Hepatocyte (in vitro differentiated cells): ENCODE measurements at regions not wholly inside any gene's neighbourhood (a gene's known extent, or its start where the extent isn't known, plus 50 kb on each side); places are given as distances from the start of the nearest gene placed in this dataset.

Experiments
- DNase-seq: peaks from one replicate; pipeline ENCODE4 v3.0.0-alpha.2; 2016; ENCODE audit warnings: low spot score
- H2AFZ ChIP-seq: fragments of 200-600 bp; sonication (generic); 2 replicates; pipeline ENCODE4 v1.6.0; 2016; ENCODE audit warnings: antibody characterized with exemption, mild to moderate bottlenecking
- H3K27ac ChIP-seq: fragments of 200-600 bp; sonication (generic); 2 replicates; pipeline ENCODE4 v1.5.1; 2016; ENCODE audit warnings: mild to moderate bottlenecking
- H3K27me3 ChIP-seq: fragments of 200-600 bp; sonication (generic); 2 replicates; pipeline ENCODE4 v1.6.1; 2016
- H3K36me3 ChIP-seq: fragments of 200-600 bp; sonication (generic); replicated peaks from 2 replicates; pipeline ENCODE4 v1.5.1; 2016; ENCODE audit warnings: low read depth; ENCODE audit not compliant: insufficient read depth
- H3K4me1 ChIP-seq: fragments of 200-600 bp; sonication (generic); 2 replicates; pipeline ENCODE4 v1.5.1; 2016; ENCODE audit warnings: mild to moderate bottlenecking, moderate library complexity; ENCODE audit not compliant: insufficient read depth
- H3K4me2 ChIP-seq: fragments of 200-600 bp; sonication (generic); 2 replicates; pipeline ENCODE4 v1.6.0; 2016
- H3K4me3 ChIP-seq: fragments of 200-600 bp; sonication (generic); 2 replicates; pipeline ENCODE4 v1.5.1; 2016; ENCODE audit warnings: mild to moderate bottlenecking
- H3K79me2 ChIP-seq: fragments of 200-600 bp; sonication (generic); 2 replicates; pipeline ENCODE4 v1.6.0; 2017; ENCODE audit warnings: mild to moderate bottlenecking
- H3K9me2 ChIP-seq: fragments of 200-600 bp; sonication (generic); replicated peaks from 2 replicates; pipeline ENCODE4 v1.6.0; 2017; ENCODE audit warnings: mild to moderate bottlenecking; ENCODE audit not compliant: insufficient read depth
- H3K9me3 ChIP-seq: fragments of 200-600 bp; sonication (generic); 2 replicates; pipeline ENCODE4 v1.5.1; 2016; ENCODE audit warnings: low read depth, mild to moderate bottlenecking
- H4K20me1 ChIP-seq: fragments of 200-600 bp; sonication (generic); 2 replicates; pipeline ENCODE4 v1.6.0; 2016; ENCODE audit warnings: mild to moderate bottlenecking; ENCODE audit not compliant: insufficient read depth, poor library complexity, severe bottlenecking
- EZH2 ChIP-seq: fragments of 200-600 bp; sonication (generic); IDR thresholded peaks from 2 replicates; pipeline ENCODE4 v1.6.1; 2016; ENCODE audit warnings: antibody characterized with exemption, mild to moderate bottlenecking, borderline replicate concordance
- EZH2phosphoT487 ChIP-seq: fragments of 200-600 bp; sonication (generic); IDR thresholded peaks from one replicate; pipeline ENCODE4 v1.6.1; 2018; ENCODE audit warnings: antibody characterized with exemption, mild to moderate bottlenecking, low read depth, moderate library complexity; ENCODE audit not compliant: unreplicated experiment, severe bottlenecking
- WGBS: methylation state at CpG from one replicate; pipeline ENCODE4 v1.1.6; 2016; ENCODE audit warnings: low lambda C conversion rate; ENCODE audit errors: missing lambda C conversion rate; 5-methylcytosine and 5-hydroxymethylcytosine counted together
- TF ChIP-seq, protein P1 (sequence below): fragments of 200-600 bp; sonication (generic); IDR thresholded peaks from 2 replicates; pipeline ENCODE4 v1.5.1; 2016; ENCODE audit warnings: antibody characterized with exemption, mild to moderate bottlenecking; ENCODE audit not compliant: poor library complexity

DNA sequence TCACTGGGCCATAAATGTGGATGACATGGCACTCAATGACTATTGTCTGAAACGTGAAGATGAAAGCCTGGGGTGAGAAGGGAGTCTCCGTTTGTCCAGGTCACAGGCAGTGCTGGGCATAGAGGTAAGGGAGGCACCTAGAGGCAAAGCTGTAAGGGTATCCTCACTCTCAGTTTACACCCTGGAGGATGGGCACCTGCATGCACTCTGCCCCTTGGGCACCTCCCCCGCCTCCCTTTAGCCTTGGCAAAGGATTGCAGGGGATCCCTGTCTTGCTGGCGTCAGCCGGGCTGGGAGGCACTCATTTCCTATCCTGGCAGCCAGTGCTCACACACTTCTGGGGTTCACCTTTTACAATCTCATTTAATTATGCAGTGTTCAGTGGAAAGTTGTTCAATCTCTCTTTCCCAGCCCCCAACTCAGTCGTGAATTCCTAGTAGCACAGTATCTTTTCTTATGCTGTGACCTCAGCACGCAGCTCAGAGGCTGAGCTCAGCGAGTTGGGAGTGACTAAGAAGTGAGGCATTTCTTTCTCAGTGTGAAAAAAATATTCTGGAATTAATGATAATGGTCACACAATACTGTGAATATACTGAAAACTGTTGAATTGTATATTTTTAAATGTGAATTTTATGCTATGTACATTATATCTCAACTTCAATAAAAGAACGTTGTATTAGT is 866.6 kb downstream of the BRD1 start:
- H3K9me2 ChIP-seq, result no peaks in the 10 kb centered on the region
- no peak overlapping the region for H2AFZ ChIP-seq
- no peaks in the 10 kb centered on the region for H4K20me1 ChIP-seq
- WGBS, result 66% methylated on average over 9 of the region's 9 CpGs
- peaks cover 8% of the 10 kb centered on the region for H3K27me3 ChIP-seq
- TF ChIP-seq, protein P1, sequence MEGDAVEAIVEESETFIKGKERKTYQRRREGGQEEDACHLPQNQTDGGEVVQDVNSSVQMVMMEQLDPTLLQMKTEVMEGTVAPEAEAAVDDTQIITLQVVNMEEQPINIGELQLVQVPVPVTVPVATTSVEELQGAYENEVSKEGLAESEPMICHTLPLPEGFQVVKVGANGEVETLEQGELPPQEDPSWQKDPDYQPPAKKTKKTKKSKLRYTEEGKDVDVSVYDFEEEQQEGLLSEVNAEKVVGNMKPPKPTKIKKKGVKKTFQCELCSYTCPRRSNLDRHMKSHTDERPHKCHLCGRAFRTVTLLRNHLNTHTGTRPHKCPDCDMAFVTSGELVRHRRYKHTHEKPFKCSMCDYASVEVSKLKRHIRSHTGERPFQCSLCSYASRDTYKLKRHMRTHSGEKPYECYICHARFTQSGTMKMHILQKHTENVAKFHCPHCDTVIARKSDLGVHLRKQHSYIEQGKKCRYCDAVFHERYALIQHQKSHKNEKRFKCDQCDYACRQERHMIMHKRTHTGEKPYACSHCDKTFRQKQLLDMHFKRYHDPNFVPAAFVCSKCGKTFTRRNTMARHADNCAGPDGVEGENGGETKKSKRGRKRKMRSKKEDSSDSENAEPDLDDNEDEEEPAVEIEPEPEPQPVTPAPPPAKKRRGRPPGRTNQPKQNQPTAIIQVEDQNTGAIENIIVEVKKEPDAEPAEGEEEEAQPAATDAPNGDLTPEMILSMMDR, result no peak
- TF ChIP-seq EZH2phosphoT487, result no peak
- TF ChIP-seq EZH2, result no peak
- H3K36me3 ChIP-seq, result no peaks in the 10 kb centered on the region
- H3K4me1 ChIP-seq, result no peaks in the 10 kb centered on the region
- DNase-seq, result no peak
- H3K9me3 ChIP-seq, result no peaks in the 10 kb centered on the region
- no peaks in the 10 kb centered on the region for H3K79me2 ChIP-seq
- no peak overlapping the region for H3K4me2 ChIP-seq
- H3K4me3 ChIP-seq, result no peak overlapping the region
- no peak overlapping the region for H3K27ac ChIP-seq

DNA sequence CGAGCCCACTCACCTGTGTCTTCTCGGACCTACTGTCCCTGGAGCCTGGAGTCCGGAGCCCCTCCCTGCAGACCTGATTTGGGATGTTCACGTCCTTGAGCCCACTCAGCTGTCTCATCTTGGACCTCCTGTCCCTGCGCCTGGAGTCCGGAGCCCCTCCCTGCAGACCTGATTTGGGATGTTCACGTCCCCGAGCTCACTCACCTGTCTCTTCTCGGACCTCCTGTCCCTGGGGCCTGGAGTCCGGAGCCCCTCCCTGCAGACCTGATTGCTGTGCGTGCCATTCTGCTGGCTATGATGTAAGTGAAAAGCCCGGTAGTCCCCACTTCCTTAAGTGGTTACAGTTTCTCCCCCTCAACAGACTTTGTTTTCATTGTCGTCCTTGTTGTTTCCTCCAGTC is 867.1 kb downstream of the BRD1 start:
- no peak for DNase-seq

DNA sequence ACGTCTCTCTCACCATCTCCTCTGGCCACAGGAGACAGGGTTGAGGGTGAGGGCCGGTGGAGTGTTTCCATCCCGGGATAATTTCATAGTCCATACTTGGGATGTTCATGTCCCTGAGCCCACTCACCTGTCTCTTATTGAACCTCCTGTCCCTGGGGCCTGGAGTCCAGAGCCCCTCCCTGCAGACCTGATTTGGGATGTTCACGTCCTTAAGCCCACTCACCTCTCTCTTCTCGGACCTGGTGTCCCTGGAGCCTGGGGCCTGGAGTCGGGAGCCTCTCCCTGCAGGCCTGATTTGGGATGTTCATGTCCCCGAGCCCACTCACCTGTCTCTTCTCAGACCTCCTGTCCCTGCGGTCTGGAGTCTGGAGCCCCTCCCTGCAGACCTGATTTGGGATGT is 868.2 kb downstream of the BRD1 start:
- 87% methylated on average over 7 of the region's 8 CpGs for WGBS
- Histone ChIP-seq H3K4me3 (no peak overlapping the region), H3K27ac (no peak overlapping the region), H3K9me3 (no peaks in the 10 kb centered on the region), H3K4me1 (no peaks in the 10 kb centered on the region), H3K27me3 (peaks cover 8% of the 10 kb centered on the region), H3K4me2 (no peak overlapping the region), H3K79me2 (no peaks in the 10 kb centered on the region), H2AFZ (no peak overlapping the region), H4K20me1 (no peaks in the 10 kb centered on the region), H3K9me2 (no peaks in the 10 kb centered on the region), H3K36me3 (no peaks in the 10 kb centered on the region)
- TF ChIP-seq, protein P1, result no peak
- TF ChIP-seq EZH2 (no peak), EZH2phosphoT487 (no peak)
- no peak for DNase-seq

More for the DNA sequence above, 867.1 kb downstream of the BRD1 start:
- Histone ChIP-seq H3K4me3 (no peak overlapping the region), H2AFZ (no peak overlapping the region), H3K27ac (no peak overlapping the region), H3K9me2 (no peaks in the 10 kb centered on the region), H3K27me3 (peaks cover 8% of the 10 kb centered on the region), H3K4me2 (no peak overlapping the region), H4K20me1 (no peaks in the 10 kb centered on the region), H3K79me2 (no peaks in the 10 kb centered on the region), H3K9me3 (no peaks in the 10 kb centered on the region), H3K4me1 (no peaks in the 10 kb centered on the region), H3K36me3 (no peaks in the 10 kb centered on the region)
- TF ChIP-seq EZH2phosphoT487, result no peak
- TF ChIP-seq, protein P1, result no peak
- no peak for TF ChIP-seq EZH2
- WGBS, result 81% methylated on average over 11 of the region's 13 CpGs

DNA sequence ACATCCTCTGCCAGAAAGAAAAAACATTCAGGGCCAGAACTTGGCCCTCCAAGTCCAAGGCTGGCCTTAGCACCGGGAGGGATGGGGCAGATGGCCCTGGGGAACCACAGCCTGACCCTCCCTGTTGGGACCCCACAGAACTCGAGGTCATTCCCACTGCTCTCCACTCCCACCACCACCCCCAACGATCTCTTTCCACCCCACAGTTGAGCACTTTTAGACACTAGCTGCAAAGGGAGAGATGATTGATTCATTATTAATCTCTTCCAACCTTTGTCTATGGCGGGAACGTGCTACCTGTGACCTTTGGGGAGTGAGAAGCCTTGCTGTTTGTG is 869.7 kb downstream of the BRD1 start:
- 82% methylated on average over 5 of the region's 5 CpGs for WGBS
- Histone ChIP-seq H3K36me3 (no peaks in the 10 kb centered on the region), H3K4me3 (no peak overlapping the region), H3K27ac (no peak overlapping the region), H3K27me3 (no peaks in the 10 kb centered on the region), H2AFZ (no peak overlapping the region), H4K20me1 (no peaks in the 10 kb centered on the region), H3K9me3 (no peaks in the 10 kb centered on the region), H3K4me1 (no peaks in the 10 kb centered on the region), H3K4me2 (no peak overlapping the region), H3K9me2 (no peaks in the 10 kb centered on the region), H3K79me2 (no peaks in the 10 kb centered on the region)
- TF ChIP-seq EZH2 (no peak), EZH2phosphoT487 (no peak)
- TF ChIP-seq, protein P1, result no peak
- no peak for DNase-seq
